Osteocyte (in vitro differentiated cells): ENCODE measurements at regions not wholly inside any gene's neighbourhood (a gene's known extent, or its start where the extent isn't known, plus 50 kb on each side); places are given as distances from the start of the nearest gene placed in this dataset.

Experiments
- DNase-seq: peaks from one replicate; pipeline ENCODE4 v3.0.0; 2021; ENCODE audit warnings: mixed read lengths; ENCODE audit not compliant: unreplicated experiment; ENCODE audit errors: extremely low spot score
- H3K27ac Mint-ChIP-seq: one replicate; pipeline ENCODE4 v1.8.0; 2021; ENCODE audit warnings: mild to moderate bottlenecking, mixed read lengths; ENCODE audit not compliant: unreplicated experiment
- H3K27me3 Mint-ChIP-seq: one replicate; pipeline ENCODE4 v1.8.0; 2021; ENCODE audit warnings: mixed read lengths; ENCODE audit not compliant: unreplicated experiment
- H3K36me3 Mint-ChIP-seq: one replicate; pipeline ENCODE4 v1.8.0; 2021; ENCODE audit warnings: mixed read lengths; ENCODE audit not compliant: unreplicated experiment
- H3K4me1 Mint-ChIP-seq: one replicate; pipeline ENCODE4 v1.8.0; 2021; ENCODE audit warnings: mixed read lengths; ENCODE audit not compliant: unreplicated experiment
- H3K4me3 Mint-ChIP-seq: one replicate; pipeline ENCODE4 v1.8.0; 2021; ENCODE audit warnings: mild to moderate bottlenecking, moderate library complexity, mixed read lengths; ENCODE audit not compliant: unreplicated experiment
- H3K9me3 Mint-ChIP-seq: one replicate; pipeline ENCODE4 v1.8.0; 2021; ENCODE audit warnings: mixed read lengths; ENCODE audit not compliant: unreplicated experiment
- CTCF ChIP-seq: fragments of 200-600 bp; sonication (generic); IDR thresholded peaks from 2 replicates; pipeline ENCODE4 v1.5.0; 2021; ENCODE audit warnings: antibody characterized with exemption, mild to moderate bottlenecking, moderate library complexity

- no peak for TF ChIP-seq CTCF
- no peak for DNase-seq
- Mint-ChIP-seq H3K9me3 (peaks cover 4% of the 10 kb centered on the region), H3K4me3 (no peak overlapping the region), H3K36me3 (no peaks in the 10 kb centered on the region), H3K27me3 (no peaks in the 10 kb centered on the region), H3K4me1 (peaks cover under 1% of the 10 kb centered on the region), H3K27ac (no peak overlapping the region)
These were observed 330.4 kb downstream of the BRD1 start for GRCh38 chr22:49497266-49497665.

GRCh38 chr22:49494555-49494954 is 333.1 kb downstream of the BRD1 start:
- Mint-ChIP-seq H3K36me3 (no peaks in the 10 kb centered on the region), H3K4me3 (no peak overlapping the region), H3K9me3 (peaks cover 4% of the 10 kb centered on the region), H3K4me1 (no peaks in the 10 kb centered on the region), H3K27ac (no peak overlapping the region), H3K27me3 (no peaks in the 10 kb centered on the region)
- no peak for TF ChIP-seq CTCF
- DNase-seq, result peak; percentile 69

GRCh38 chr22:49492741-49493251 is 334.9 kb downstream of the BRD1 start:
- Mint-ChIP-seq H3K4me3 (no peak overlapping the region), H3K9me3 (peaks cover 4% of the 10 kb centered on the region), H3K27ac (no peak overlapping the region), H3K36me3 (no peaks in the 10 kb centered on the region), H3K4me1 (no peaks in the 10 kb centered on the region), H3K27me3 (no peaks in the 10 kb centered on the region)
- TF ChIP-seq CTCF, result no peak
- no peak for DNase-seq

- TF ChIP-seq CTCF, result no peak
- H3K9me3 Mint-ChIP-seq, result peaks cover 4% of the 10 kb centered on the region
- no peak overlapping the region for H3K27ac Mint-ChIP-seq
- H3K27me3 Mint-ChIP-seq, result no peaks in the 10 kb centered on the region
- H3K4me3 Mint-ChIP-seq, result no peak overlapping the region
- H3K4me1 Mint-ChIP-seq, result no peaks in the 10 kb centered on the region
- no peak for DNase-seq
- no peaks in the 10 kb centered on the region for H3K36me3 Mint-ChIP-seq
These were observed 335.4 kb downstream of the BRD1 start for GRCh38 chr22:49492308-49492707.

- H3K4me3 Mint-ChIP-seq, result no peak overlapping the region
- no peak for DNase-seq
- TF ChIP-seq CTCF, result no peak
- H3K4me1 Mint-ChIP-seq, result no peaks in the 10 kb centered on the region
- peaks cover 4% of the 10 kb centered on the region for H3K9me3 Mint-ChIP-seq
- H3K27ac Mint-ChIP-seq, result no peak overlapping the region
- H3K27me3 Mint-ChIP-seq, result no peaks in the 10 kb centered on the region
- no peaks in the 10 kb centered on the region for H3K36me3 Mint-ChIP-seq
These were observed 335.9 kb downstream of the BRD1 start for GRCh38 chr22:49491726-49492125.
